ENCODE measurements at regions not wholly inside any gene's neighbourhood (a gene's known extent, or its start where the extent isn't known, plus 50 kb on each side); places are given as distances from the start of the nearest gene placed in this dataset.

GRCh38 chr20:1809611-1810510 lies 85.3 kb upstream of the SIRPA start:
- Histone ChIP-seq H3K4me1 (ENCODE audit: insufficient read depth, low read length) (peaks cover 48% of the 10 kb centered on the region), H3K4me3 (ENCODE audit: insufficient read depth, low read length) (peak overlapping the region; percentile 15), H3K27ac (ENCODE audit: low read depth, low read length) (peak overlapping the region; percentile 92), H3K9me3 (ENCODE audit: low read depth, low read length) (no peaks in the 10 kb centered on the region), H3K36me3 (ENCODE audit: insufficient read depth, low read length) (no peaks in the 10 kb centered on the region), H2AFZ (ENCODE audit: low read length) (peak overlapping the region; percentile 8), H4K20me1 (ENCODE audit: insufficient read depth, low read length) (no peaks in the 10 kb centered on the region), H3K4me2 (ENCODE audit: insufficient read depth, low read length) (peak overlapping the region; percentile 65), H3K79me2 (ENCODE audit: insufficient read depth, low read length) (no peaks in the 10 kb centered on the region), H3K27me3 (ENCODE audit: insufficient read depth, low read length) (no peaks in the 10 kb centered on the region)
- peak; percentile 88 for DNase-seq (ENCODE audit: insufficient read length, low spot score, missing footprints)
- no peak for TF ChIP-seq CTCF (IDR thresholded peaks at IDR 0.05; ENCODE audit: extremely low read depth, low read depth, low read length)

GRCh38 chr20:1809131-1809572 lies 86.1 kb upstream of the SIRPA start:
- Histone ChIP-seq H3K27me3 (ENCODE audit: insufficient read depth, low read length) (no peaks in the 10 kb centered on the region), H3K4me1 (ENCODE audit: insufficient read depth, low read length) (peaks cover 48% of the 10 kb centered on the region), H3K4me3 (ENCODE audit: insufficient read depth, low read length) (peak overlapping the region; percentile 15), H4K20me1 (ENCODE audit: insufficient read depth, low read length) (no peaks in the 10 kb centered on the region), H3K36me3 (ENCODE audit: insufficient read depth, low read length) (no peaks in the 10 kb centered on the region), H3K4me2 (ENCODE audit: insufficient read depth, low read length) (peak overlapping the region; percentile 65), H3K9me3 (ENCODE audit: low read depth, low read length) (no peaks in the 10 kb centered on the region), H2AFZ (ENCODE audit: low read length) (no peak overlapping the region), H3K27ac (ENCODE audit: low read depth, low read length) (peak overlapping the region; percentile 92), H3K79me2 (ENCODE audit: insufficient read depth, low read length) (no peaks in the 10 kb centered on the region)
- TF ChIP-seq CTCF (IDR thresholded peaks at IDR 0.05; ENCODE audit: extremely low read depth, low read depth, low read length), result no peak
- peak; percentile 86 for DNase-seq (ENCODE audit: insufficient read length, low spot score, missing footprints)

GRCh38 chr20:1808101-1808500 lies 87.1 kb upstream of the SIRPA start:
- no peak overlapping the region for H3K4me2 ChIP-seq (ENCODE audit: insufficient read depth, low read length)
- H3K4me3 ChIP-seq (ENCODE audit: insufficient read depth, low read length), result no peak overlapping the region
- H3K27ac ChIP-seq (ENCODE audit: low read depth, low read length), result no peak overlapping the region
- H3K79me2 ChIP-seq (ENCODE audit: insufficient read depth, low read length), result no peaks in the 10 kb centered on the region
- no peak overlapping the region for H2AFZ ChIP-seq (ENCODE audit: low read length)
- TF ChIP-seq CTCF (IDR thresholded peaks at IDR 0.05; ENCODE audit: extremely low read depth, low read depth, low read length), result no peak
- H3K36me3 ChIP-seq (ENCODE audit: insufficient read depth, low read length), result no peaks in the 10 kb centered on the region
- DNase-seq (ENCODE audit: insufficient read length, low spot score, missing footprints), result no peak
- no peaks in the 10 kb centered on the region for H4K20me1 ChIP-seq (ENCODE audit: insufficient read depth, low read length)
- H3K4me1 ChIP-seq (ENCODE audit: insufficient read depth, low read length), result peaks cover 41% of the 10 kb centered on the region
- no peaks in the 10 kb centered on the region for H3K27me3 ChIP-seq (ENCODE audit: insufficient read depth, low read length)
- H3K9me3 ChIP-seq (ENCODE audit: low read depth, low read length), result no peaks in the 10 kb centered on the region

- no peaks in the 10 kb centered on the region for H3K36me3 ChIP-seq (ENCODE audit: insufficient read depth, low read length)
- H3K4me3 ChIP-seq (ENCODE audit: insufficient read depth, low read length), result no peak overlapping the region
- H3K79me2 ChIP-seq (ENCODE audit: insufficient read depth, low read length), result no peaks in the 10 kb centered on the region
- no peaks in the 10 kb centered on the region for H4K20me1 ChIP-seq (ENCODE audit: insufficient read depth, low read length)
- no peak overlapping the region for H3K4me2 ChIP-seq (ENCODE audit: insufficient read depth, low read length)
- no peak for DNase-seq (ENCODE audit: insufficient read length, low spot score, missing footprints)
- H3K27me3 ChIP-seq (ENCODE audit: insufficient read depth, low read length), result no peaks in the 10 kb centered on the region
- H3K4me1 ChIP-seq (ENCODE audit: insufficient read depth, low read length), result peaks cover 47% of the 10 kb centered on the region
- no peaks in the 10 kb centered on the region for H3K9me3 ChIP-seq (ENCODE audit: low read depth, low read length)
- no peak overlapping the region for H3K27ac ChIP-seq (ENCODE audit: low read depth, low read length)
- no peak for TF ChIP-seq CTCF (IDR thresholded peaks at IDR 0.05; ENCODE audit: extremely low read depth, low read depth, low read length)
- no peak overlapping the region for H2AFZ ChIP-seq (ENCODE audit: low read length)
These were observed 87.8 kb upstream of the SIRPA start for GRCh38 chr20:1807394-1807793.

All from osteoblast (primary cell).